ENCODE measurements at regions not wholly inside any gene's neighbourhood (a gene's known extent, or its start where the extent isn't known, plus 50 kb on each side); places are given as distances from the start of the nearest gene placed in this dataset.

DNA sequence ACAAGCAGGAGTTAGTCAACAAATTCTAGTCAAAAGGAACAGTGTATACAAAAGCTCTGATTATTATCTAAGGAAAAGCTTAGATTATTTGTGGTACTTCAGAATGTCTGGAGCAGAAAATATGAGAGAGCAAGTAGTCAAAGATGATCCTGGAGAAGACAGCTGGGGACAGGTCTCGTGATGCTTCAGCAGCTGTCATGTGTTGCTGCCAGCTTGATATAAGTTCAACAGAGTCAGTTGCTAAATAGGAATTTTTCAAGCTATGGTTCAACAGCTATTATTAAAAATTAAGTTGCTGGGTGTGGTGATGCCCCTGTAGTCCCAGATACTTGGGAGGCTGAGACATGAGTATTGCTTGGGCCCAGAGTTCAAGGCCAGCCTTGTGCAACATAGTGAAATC, 240.0 kb upstream of the RHOBTB1 start:
- TF ChIP-seq EP300 (IDR thresholded peaks at IDR 0.05): no peak
- TF ChIP-seq, protein P1, sequence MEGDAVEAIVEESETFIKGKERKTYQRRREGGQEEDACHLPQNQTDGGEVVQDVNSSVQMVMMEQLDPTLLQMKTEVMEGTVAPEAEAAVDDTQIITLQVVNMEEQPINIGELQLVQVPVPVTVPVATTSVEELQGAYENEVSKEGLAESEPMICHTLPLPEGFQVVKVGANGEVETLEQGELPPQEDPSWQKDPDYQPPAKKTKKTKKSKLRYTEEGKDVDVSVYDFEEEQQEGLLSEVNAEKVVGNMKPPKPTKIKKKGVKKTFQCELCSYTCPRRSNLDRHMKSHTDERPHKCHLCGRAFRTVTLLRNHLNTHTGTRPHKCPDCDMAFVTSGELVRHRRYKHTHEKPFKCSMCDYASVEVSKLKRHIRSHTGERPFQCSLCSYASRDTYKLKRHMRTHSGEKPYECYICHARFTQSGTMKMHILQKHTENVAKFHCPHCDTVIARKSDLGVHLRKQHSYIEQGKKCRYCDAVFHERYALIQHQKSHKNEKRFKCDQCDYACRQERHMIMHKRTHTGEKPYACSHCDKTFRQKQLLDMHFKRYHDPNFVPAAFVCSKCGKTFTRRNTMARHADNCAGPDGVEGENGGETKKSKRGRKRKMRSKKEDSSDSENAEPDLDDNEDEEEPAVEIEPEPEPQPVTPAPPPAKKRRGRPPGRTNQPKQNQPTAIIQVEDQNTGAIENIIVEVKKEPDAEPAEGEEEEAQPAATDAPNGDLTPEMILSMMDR (IDR thresholded peaks at IDR 0.05): no peak
- no peak for TF ChIP-seq POLR2A (IDR thresholded peaks at IDR 0.05)
